Ovary (tissue), 7 donors: ENCODE measurements at regions not wholly inside any gene's neighbourhood (a gene's known extent, or its start where the extent isn't known, plus 50 kb on each side); places are given as distances from the start of the nearest gene placed in this dataset.

Experiments used
- DNase-seq, 5 donors: peaks; one replicate each; pipeline ENCODE4 v3.0.0-alpha.2; 2019 to 2020
- H3K27ac ChIP-seq, 2 donors: fragments of 200-600 bp; one replicate each; pipeline versions ENCODE4 v1.5.1 to v1.8.0; 2019 to 2022
- H3K27me3 ChIP-seq: fragments of 200-600 bp; one replicate; pipeline ENCODE4 v1.8.0; 2022
- H3K36me3 ChIP-seq: fragments of 200-600 bp; sonication (generic); one replicate; pipeline ENCODE4 v1.5.1; 2019
- H3K4me1 ChIP-seq: one replicate; pipeline ENCODE4 v1.8.1; 2013; ENCODE audit warnings: mild to moderate bottlenecking, moderate library complexity; ENCODE audit not compliant: insufficient read depth
- H3K4me3 ChIP-seq: fragments of 200-600 bp; sonication (generic); one replicate; pipeline ENCODE4 v1.5.1; 2017
- H3K9me3 ChIP-seq, 2 donors: fragments of 200-600 bp in 1 of 2; sonication (generic) in 1 of 2; one replicate each; pipeline versions ENCODE4 v1.5.1 to v1.8.1; 2013 to 2019; ENCODE audit warnings: mild to moderate bottlenecking in 1 of 2, moderate library complexity in 1 of 2
- EP300 ChIP-seq: sonication (generic); formaldehyde crosslinking; IDR thresholded peaks from one replicate; pipeline ENCODE4 v1.6.1; 2017; ENCODE audit warnings: antibody characterized with exemption
- POLR2A ChIP-seq: fragments of 450-650 bp; IDR thresholded peaks from one replicate; pipeline ENCODE4 v1.6.1; 2017; ENCODE audit warnings: antibody characterized with exemption, mild to moderate bottlenecking, moderate library complexity
- WGBS, 3 donors: extraction: QIAGEN DNeasy Blood & Tissue Kit in 1 of 3; methylation state at CpG; one replicate each; pipeline versions ENCODE4 v1.1.5 to v1.1.7; 2013 to 2017; 5-methylcytosine and 5-hydroxymethylcytosine counted together
- intact Hi-C, 4 donors: fragments of 100-400 bp; cut with DNase I; formaldehyde crosslinking; loops; one replicate each; pipeline versions ENCODE4 v1.11.0 to v1.15.1; 2022 to 2023
- TF ChIP-seq, protein P1 (sequence below), 3 donors: fragments of 450-650 bp in 2 of 3; fragments of 200-600 bp in 1 of 3; IDR thresholded peaks; one replicate each; pipeline versions ENCODE4 v1.5.1 to v1.8.0; 2016 to 2022; ENCODE audit warnings: antibody characterized with exemption in 3 of 3, mild to moderate bottlenecking in 1 of 3
- donor health status: DM: no; HTN: no; CAD: no; lungs with moderate emphysema.
- donor health status: DM: no; HTN: no; CAD: no.
- donor health status: Bipolar disorder and iron deficiency.
- donor health status: DM: no; HTN: no; CAD: no.
- donor health status: DM: yes; HTN: yes; CAD: no.

DNA sequence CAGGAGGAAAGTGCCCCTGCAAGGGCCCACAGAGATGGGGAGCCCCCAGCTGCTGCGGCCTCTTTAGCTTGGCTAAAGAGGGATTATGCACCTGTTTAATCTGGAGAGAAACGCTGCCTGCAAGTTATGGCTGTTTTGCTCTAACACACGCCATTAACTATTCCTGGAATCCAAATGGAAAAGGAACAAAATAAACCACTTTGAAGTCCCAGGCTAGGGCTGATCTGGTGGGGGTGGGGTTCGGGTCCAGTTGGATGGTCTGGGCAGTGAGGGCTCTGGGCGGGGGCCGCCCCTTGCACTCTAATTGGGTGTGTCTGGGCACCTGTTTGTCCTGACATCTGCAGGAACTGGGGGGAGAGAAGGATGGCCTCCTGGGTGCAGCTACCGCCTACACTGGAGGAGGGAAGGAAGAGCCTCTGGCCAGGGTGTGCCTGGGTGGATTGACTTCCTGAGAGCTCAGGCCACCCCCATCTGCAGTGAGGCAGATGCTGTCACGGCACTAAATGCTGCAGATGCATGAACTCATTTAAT lies 300.6 kb downstream of the ZEB1 start:
- Histone ChIP-seq H3K36me3 (no peaks in the 10 kb centered on the region), H3K9me3 (no peaks in the 10 kb centered on the region), H3K4me3 (no peak overlapping the region), H3K4me1 (peaks cover 7% of the 10 kb centered on the region), H3K27me3 (no peaks in the 10 kb centered on the region), H3K27ac (no peak overlapping the region)
- TF ChIP-seq, protein P1, sequence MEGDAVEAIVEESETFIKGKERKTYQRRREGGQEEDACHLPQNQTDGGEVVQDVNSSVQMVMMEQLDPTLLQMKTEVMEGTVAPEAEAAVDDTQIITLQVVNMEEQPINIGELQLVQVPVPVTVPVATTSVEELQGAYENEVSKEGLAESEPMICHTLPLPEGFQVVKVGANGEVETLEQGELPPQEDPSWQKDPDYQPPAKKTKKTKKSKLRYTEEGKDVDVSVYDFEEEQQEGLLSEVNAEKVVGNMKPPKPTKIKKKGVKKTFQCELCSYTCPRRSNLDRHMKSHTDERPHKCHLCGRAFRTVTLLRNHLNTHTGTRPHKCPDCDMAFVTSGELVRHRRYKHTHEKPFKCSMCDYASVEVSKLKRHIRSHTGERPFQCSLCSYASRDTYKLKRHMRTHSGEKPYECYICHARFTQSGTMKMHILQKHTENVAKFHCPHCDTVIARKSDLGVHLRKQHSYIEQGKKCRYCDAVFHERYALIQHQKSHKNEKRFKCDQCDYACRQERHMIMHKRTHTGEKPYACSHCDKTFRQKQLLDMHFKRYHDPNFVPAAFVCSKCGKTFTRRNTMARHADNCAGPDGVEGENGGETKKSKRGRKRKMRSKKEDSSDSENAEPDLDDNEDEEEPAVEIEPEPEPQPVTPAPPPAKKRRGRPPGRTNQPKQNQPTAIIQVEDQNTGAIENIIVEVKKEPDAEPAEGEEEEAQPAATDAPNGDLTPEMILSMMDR (IDR thresholded peaks at IDR 0.05), result no peak
- TF ChIP-seq POLR2A, result no peak
- intact Hi-C loops, result no loop called here
- WGBS, 3 donors, result 64 to 75% (median 74%) methylated on average over 8 of the region's 8 CpGs
- DNase-seq, result no peak

DNA sequence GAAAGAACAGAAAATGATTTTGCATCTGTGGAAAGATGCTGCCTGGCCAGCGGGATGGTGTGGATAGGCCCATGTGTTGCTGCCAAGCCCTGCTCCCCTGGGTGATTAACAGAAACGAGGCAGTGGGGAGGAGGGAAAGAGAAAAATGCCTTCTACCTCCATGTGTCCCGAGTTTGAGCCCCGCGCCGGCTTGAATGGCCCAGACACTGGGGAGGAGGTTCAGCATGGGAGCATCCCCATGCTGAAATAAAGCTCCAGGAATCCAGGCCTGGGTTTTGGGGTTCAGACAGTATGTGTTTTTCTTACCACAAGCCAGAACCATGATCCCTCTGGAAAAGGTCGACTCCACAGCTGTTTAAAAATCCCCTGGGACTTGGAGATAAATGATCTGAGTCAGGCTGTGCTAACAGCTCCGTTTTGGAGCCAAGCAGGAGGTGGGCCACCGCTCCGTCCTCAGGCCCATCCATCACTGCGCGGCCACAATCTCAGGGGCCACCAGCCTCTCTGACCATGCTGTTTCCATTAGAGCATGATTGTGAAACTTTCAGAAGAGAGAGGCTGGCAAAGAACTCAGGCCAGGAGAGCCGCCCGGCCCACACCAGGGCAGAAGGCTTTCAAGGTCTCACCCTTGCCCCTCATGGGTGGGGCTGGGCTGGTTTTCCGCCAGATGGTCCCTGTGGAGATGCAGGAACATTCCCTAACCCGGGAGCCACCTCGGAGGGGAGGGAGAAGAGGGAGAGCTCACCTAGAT lies 299.7 kb downstream of the ZEB1 start:
- TF ChIP-seq, protein P1 (IDR thresholded peaks at IDR 0.05), result no peak
- no peak for TF ChIP-seq POLR2A
- TF ChIP-seq EP300, result no peak
- DNase-seq, result peak in 3 of 5 donors; percentile 22 to 45 (median 29)
- Histone ChIP-seq H3K4me1 (peaks cover 7% of the 10 kb centered on the region), H3K27me3 (no peaks in the 10 kb centered on the region), H3K27ac (no peak overlapping the region), H3K9me3 (no peaks in the 10 kb centered on the region), H3K4me3 (no peak overlapping the region), H3K36me3 (no peaks in the 10 kb centered on the region)
- 45 to 52% (median 48%) methylated on average over 17 of the region's 17 CpGs for WGBS, 3 donors
- intact Hi-C loops, result no loop called here

DNA sequence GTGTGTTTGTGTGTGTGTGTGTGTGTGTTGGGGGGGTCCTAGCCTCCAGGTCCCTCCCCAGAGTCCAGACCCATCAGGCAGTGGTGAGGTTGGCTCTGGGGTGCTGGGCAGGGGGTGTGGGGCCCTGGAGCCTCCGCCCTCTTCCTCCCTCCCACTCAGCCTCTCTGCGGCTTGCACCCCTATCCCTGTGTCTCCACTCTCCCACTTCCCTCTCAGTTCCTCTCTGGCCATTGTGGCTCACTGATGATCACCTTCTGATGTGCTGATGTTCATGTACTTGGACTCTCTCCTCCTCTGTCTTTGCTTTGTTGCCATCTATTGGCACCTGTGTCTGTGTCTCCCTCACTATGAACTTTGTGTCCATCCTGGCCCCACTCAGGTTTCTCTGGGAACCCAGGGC lies 298.7 kb downstream of the ZEB1 start:
- Histone ChIP-seq H3K27me3 (no peaks in the 10 kb centered on the region), H3K36me3 (no peaks in the 10 kb centered on the region), H3K4me3 (no peak overlapping the region), H3K9me3 (no peaks in the 10 kb centered on the region), H3K4me1 (peaks cover 7% of the 10 kb centered on the region), H3K27ac (no peak overlapping the region)
- intact Hi-C loops, result no loop called here
- no peak for TF ChIP-seq EP300
- TF ChIP-seq POLR2A, result no peak
- TF ChIP-seq, protein P1 (IDR thresholded peaks at IDR 0.05), result no peak
- DNase-seq, result no peak
- WGBS, 3 donors, result 90 to 100% (median 91%) methylated on average over 2 of the region's 2 CpGs

DNA sequence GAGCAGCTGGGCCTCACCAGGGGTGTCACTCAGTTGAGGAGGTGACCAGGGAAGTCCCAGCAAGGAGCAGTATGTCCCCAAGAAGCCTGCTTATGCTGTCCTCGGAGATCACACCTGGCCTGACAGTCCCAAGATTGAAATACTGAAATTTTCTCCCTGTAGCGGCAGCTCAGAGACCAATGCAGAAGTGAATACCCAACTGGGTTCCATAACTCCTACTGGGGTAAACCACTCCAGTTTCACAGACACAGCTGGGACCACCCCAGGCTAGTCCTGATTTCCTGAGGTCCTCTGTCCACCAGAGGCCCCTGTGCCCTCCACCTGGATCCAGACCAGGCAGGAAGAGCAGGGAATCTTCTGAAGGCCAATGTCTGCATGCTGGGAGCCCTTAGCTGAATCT lies 298.1 kb downstream of the ZEB1 start:
- Histone ChIP-seq H3K4me1 (peaks cover 7% of the 10 kb centered on the region), H3K27me3 (no peaks in the 10 kb centered on the region), H3K4me3 (no peak overlapping the region), H3K27ac (no peak overlapping the region), H3K9me3 (no peaks in the 10 kb centered on the region), H3K36me3 (no peaks in the 10 kb centered on the region)
- DNase-seq, result no peak
- TF ChIP-seq EP300, result no peak
- TF ChIP-seq, protein P1 (IDR thresholded peaks at IDR 0.05), result no peak
- no peak for TF ChIP-seq POLR2A
- intact Hi-C loops, result no loop called here
- WGBS, 3 donors, result 87 to 97% (median 96%) methylated on average over 2 of the region's 2 CpGs
